Jurkat, Clone E6-1 (cell line): ENCODE measurements at regions not wholly inside any gene's neighbourhood (a gene's known extent, or its start where the extent isn't known, plus 50 kb on each side); places are given as distances from the start of the nearest gene placed in this dataset.
"Not testable (repeated sequence)": the region's sequence is repeated elsewhere in the genome, so short reads cannot be mapped to it uniquely, and the experiment has no call there.

Source experiments
- DNase-seq: peaks from one replicate; pipeline ENCODE4 v3.0.0-alpha.2; 2011; ENCODE audit warnings: low read depth, low spot score
- H3K4me3 ChIP-seq: 2 replicates; pipeline ENCODE4 v1.5.1; 2011; ENCODE audit warnings: mild to moderate bottlenecking, low read length, control low read depth, moderate library complexity

DNA sequence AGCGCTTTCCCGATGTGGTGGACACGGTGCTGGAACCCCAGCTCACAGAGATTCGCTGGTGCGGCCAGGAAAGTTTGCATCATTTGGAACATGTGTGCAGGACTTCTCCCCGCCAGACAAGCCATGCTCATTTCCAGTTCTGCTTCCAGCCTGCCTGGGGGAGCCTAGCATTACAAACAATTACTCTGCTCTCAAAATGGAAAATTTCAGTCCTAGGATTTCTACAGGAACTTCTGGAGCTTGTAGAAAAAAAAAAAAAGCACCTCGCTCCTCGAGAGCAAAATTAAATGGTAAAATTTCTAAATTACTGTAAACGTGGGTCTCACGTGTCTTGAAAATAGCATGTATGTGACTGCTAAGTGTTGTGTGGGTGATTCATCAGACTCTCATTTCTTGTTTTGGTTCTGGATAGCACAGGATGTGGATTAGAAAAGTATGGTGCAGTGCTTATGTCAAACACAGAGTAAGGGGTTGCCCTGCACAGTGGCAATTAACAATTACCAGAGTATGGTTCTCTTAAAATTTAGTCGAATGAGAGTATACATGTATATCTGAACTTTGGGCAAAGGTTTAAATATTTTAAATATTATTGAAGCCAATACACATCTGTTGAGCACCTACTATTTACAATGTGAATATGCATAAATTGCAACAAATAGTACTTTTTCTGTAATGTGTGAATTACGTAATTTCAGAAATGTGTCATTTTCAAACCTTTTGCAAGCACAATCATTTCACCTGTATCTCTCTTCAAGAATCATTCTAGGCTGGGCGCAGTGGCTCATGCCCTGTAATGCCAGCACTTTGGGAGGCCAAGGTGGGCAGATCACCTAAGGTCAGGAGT is 61.8 kb upstream of the PTGFRN start:
- H3K4me3 ChIP-seq, result no peak overlapping the region
- DNase-seq, result no peak

GRCh38 chr1:116850436-116850835 is 59.3 kb upstream of the PTGFRN start:
- DNase-seq, result no peak
- no peak overlapping the region for H3K4me3 ChIP-seq

GRCh38 chr1:116851189-116851588 is 58.5 kb upstream of the PTGFRN start:
- not testable (repeated sequence) for H3K4me3 ChIP-seq, DNase-seq

- no peak overlapping the region for H3K4me3 ChIP-seq
- peak; percentile 79 for DNase-seq
Measured at GRCh38 chr1:116851846-116852245, 57.9 kb upstream of the PTGFRN start.

- DNase-seq, result no peak
- no peak overlapping the region for H3K4me3 ChIP-seq
Measured at GRCh38 chr1:116852367-116852766, 57.3 kb upstream of the PTGFRN start.

- no peak overlapping the region for H3K4me3 ChIP-seq
- no peak for DNase-seq
Measured at GRCh38 chr1:116852910-116853309, 56.8 kb upstream of the PTGFRN start.

- no peak overlapping the region for H3K4me3 ChIP-seq
- no peak for DNase-seq
Measured at GRCh38 chr1:116853680-116854402, 55.9 kb upstream of the PTGFRN start.

GRCh38 chr1:116854403-116854690 is 55.4 kb upstream of the PTGFRN start:
- H3K4me3 ChIP-seq, result no peak overlapping the region
- DNase-seq, result no peak

- H3K4me3 ChIP-seq, result no peak overlapping the region
Measured at GRCh38 chr1:116854716-116855115, 55.0 kb upstream of the PTGFRN start.

GRCh38 chr1:116855191-116855619 is 54.5 kb upstream of the PTGFRN start:
- no peak overlapping the region for H3K4me3 ChIP-seq
- no peak for DNase-seq

More at GRCh38 chr1:116854716-116855115, 55.0 kb upstream of the PTGFRN start:
- DNase-seq, result no peak

DNA sequence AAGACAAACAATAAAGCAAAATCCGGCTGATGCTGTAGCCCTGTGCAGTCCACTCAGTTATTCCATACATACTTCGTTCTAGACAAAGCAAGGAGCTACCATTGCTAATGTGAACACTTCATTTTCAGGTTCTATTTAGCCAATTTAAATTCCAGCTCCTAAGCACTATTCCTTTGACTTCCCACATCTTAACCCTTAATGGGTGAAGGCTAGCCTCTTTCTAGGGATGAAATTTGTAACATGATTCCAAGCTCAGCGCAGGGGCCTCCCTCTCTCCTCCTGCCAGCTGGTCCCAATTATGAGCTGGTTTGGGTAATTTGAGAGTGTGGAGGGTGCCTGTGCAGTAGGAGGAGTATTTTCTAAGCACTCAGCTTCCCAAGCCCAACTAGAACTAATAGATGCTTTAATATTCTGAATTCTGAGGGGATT is 53.9 kb upstream of the PTGFRN start:
- no peak for DNase-seq
- no peak overlapping the region for H3K4me3 ChIP-seq

DNA sequence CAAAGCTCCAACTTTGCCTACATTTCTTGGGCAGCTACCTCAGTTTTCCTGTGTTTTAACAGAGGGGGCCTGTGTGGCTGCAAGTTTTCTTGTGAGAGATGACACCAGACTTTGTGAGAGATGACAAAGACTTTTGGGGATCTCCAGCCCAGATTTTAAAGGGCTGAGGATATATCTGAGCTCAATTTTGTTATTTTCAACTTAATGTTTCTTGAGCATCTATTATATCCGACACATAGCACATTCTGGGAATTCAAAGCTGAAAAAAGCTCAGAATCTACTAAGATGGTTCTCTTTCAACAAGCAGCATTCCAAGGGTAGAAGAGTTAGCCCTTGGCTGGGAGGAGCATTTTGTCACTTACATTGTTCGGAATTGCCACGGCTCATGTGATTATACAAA is 53.4 kb upstream of the PTGFRN start:
- DNase-seq, result no peak
- no peak overlapping the region for H3K4me3 ChIP-seq

- no peak overlapping the region for H3K4me3 ChIP-seq
- DNase-seq, result no peak
Measured at GRCh38 chr1:116857092-116857491, 52.6 kb upstream of the PTGFRN start.
